DMS153 treated with DMSO at 0.1 percent for 48 hours (cell line): ENCODE measurements at regions not wholly inside any gene's neighbourhood (a gene's known extent, or its start where the extent isn't known, plus 50 kb on each side); places are given as distances from the start of the nearest gene placed in this dataset.

Experiments
- DNase-seq: peaks from one replicate; lab custom pipeline; 2025; ENCODE audit not compliant: unreplicated experiment; lab: John Stamatoyannopoulos, UW

- DNase-seq, result no peak
Measured at GRCh38 chr1:213670692-213671023, 317.1 kb upstream of the PROX1 start.

GRCh38 chr1:213675043-213675442 is 312.7 kb upstream of the PROX1 start:
- no peak for DNase-seq

GRCh38 chr1:213676736-213677135 is 311.0 kb upstream of the PROX1 start:
- no peak for DNase-seq

GRCh38 chr1:213678348-213678747 is 309.4 kb upstream of the PROX1 start:
- no peak for DNase-seq

GRCh38 chr1:213678753-213679152 is 309.0 kb upstream of the PROX1 start:
- no peak for DNase-seq

GRCh38 chr1:213679153-213679552 is 308.6 kb upstream of the PROX1 start:
- no peak for DNase-seq

GRCh38 chr1:213680677-213681325 is 307.0 kb upstream of the PROX1 start:
- peak; percentile 59 for DNase-seq

- no peak for DNase-seq
Measured at GRCh38 chr1:213681788-213682340, 305.9 kb upstream of the PROX1 start.

GRCh38 chr1:213683529-213683928 is 304.2 kb upstream of the PROX1 start:
- DNase-seq, result no peak

- no peak for DNase-seq
Measured at GRCh38 chr1:213684454-213684853, 303.3 kb upstream of the PROX1 start.

GRCh38 chr1:213685992-213686582 is 301.7 kb upstream of the PROX1 start:
- no peak for DNase-seq

GRCh38 chr1:213686983-213687382 is 300.8 kb upstream of the PROX1 start:
- no peak for DNase-seq

GRCh38 chr1:213687832-213688231 is 299.9 kb upstream of the PROX1 start:
- no peak for DNase-seq

GRCh38 chr1:213688655-213689054 is 299.1 kb upstream of the PROX1 start:
- no peak for DNase-seq

GRCh38 chr1:213689260-213689659 is 298.5 kb upstream of the PROX1 start:
- no peak for DNase-seq

GRCh38 chr1:213690341-213690917 is 297.3 kb upstream of the PROX1 start:
- DNase-seq, result no peak

- no peak for DNase-seq
Measured at GRCh38 chr1:213692321-213692720, 295.5 kb upstream of the PROX1 start.

- DNase-seq, result no peak
Measured at GRCh38 chr1:213693864-213694263, 293.9 kb upstream of the PROX1 start.

GRCh38 chr1:213697192-213697802 is 290.5 kb upstream of the PROX1 start:
- no peak for DNase-seq

- no peak for DNase-seq
Measured at GRCh38 chr1:213698092-213698702, 289.6 kb upstream of the PROX1 start.

GRCh38 chr1:213702703-213703102 is 285.1 kb upstream of the PROX1 start:
- no peak for DNase-seq

GRCh38 chr1:213704941-213705340 is 282.8 kb upstream of the PROX1 start:
- DNase-seq, result no peak
